HG02884 (cell line): ENCODE measurements at regions not wholly inside any gene's neighbourhood (a gene's known extent, or its start where the extent isn't known, plus 50 kb on each side); places are given as distances from the start of the nearest gene placed in this dataset.
"Not testable (repeated sequence)": the region's sequence is repeated elsewhere in the genome, so short reads cannot be mapped to it uniquely, and the experiment has no call there.

Experiments
- ATAC-seq: cut with Tn5 transposase; IDR thresholded peaks from one replicate; pipeline ENCODE4 v1.9.1; 2021; ENCODE audit warnings: mild to moderate bottlenecking, moderate library complexity; ENCODE audit not compliant: unreplicated experiment

DNA sequence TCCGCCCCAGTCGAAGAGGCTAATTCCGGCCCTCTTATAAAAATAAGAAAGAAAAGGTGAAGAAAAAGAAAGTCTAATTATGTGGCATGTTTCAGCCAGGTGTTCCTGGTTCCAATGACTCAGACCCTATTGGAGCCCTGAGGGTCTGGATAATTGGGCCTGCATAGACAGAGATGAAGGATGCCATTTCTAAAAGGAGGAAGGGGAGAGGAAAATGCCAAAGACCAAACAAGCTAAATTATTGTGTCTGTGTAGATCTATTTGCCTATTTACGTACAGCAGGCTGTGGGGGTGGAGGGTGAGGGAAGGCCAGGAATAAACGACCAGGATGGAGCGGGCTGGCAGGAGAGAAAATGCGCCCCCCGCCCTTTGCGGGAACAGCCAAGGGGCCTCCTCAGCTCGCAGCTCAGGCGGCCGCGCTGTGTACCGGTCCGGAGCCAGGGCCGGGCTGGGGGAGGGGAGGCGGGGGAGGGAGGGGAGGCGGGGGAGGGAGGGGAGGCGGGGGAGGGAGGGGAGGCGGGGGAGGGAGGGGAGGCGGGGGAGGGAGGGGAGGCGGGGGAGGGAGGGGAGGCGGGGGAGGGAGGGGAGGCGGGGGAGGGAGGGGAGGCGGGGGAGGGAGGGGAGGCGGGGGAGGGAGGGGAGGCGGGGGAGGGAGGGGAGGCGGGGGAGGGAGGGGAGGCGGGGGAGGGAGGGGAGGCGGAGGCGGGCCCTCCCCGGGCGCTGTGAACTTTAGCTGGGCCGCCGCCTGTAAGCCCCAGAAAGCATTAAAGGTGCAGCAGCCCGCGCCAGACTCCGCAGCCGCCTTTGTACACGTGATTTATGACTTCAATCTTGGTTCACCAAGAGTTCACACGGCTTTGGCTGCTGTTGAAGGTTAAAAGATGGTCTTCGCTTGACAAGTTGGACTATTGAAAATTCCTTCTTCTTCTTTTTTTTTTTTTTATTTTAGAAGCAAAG is 113.0 kb upstream of the FOXD4L5 start:
- not testable (repeated sequence) for ATAC-seq

DNA sequence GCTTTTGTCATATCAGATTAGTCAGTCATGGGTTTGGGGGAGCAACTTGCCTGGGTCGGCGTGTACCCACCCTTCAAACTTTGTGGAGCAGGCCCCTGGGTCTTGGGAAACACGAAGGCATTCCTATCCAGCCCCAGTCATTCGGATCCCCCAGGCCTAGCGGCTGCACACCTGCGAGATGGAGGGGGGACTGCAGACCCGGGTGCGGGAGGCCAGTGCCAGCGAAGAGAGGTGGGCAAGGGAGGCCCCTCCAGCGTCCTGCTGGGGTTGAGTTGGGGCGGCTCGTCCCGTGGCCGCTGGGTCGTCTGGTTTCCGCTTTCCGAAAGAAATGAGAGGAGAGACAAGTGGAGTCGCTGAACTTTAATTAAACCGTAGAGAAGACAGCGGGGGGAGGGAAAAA is 112.2 kb upstream of the FOXD4L5 start:
- not testable (repeated sequence) for ATAC-seq

DNA sequence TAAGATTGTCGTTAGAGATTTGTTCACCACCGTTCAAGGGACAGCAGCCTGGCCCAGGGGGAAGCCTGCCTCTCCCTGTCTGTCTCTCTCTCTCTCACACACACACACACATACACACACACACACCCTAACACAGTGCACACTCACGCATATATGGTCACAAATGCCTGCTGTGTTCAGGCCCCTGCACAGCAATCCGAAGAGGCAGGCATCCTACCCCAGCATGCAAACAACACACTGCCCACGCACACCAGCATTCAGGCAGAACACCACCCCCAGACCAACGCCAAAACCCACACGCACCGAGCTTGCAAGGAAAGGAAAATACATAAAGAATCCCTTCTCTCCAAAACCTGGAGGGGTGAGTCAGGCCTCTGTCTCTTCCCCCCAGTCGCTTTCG is 111.6 kb upstream of the FOXD4L5 start:
- ATAC-seq = not testable (repeated sequence)

DNA sequence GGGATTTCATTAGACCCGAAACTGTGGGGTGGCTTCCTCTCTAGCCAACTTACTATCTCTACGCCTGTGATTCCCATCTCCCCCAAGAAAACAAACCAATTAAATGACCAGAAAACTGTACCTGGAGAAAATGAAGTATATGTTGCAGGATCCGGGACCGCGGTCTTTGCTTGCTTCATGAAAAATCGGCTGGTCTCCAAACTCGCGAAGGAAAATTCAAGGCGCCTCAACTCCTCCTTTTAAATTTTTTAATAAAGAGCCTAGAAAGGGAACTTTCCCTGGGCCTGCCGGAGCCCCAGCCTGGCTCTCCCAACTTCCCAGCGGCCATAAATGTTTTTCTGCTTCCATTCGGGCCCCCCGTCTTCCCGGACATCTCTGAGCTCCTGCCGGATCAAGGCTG is 110.8 kb upstream of the FOXD4L5 start:
- ATAC-seq = not testable (repeated sequence)

DNA sequence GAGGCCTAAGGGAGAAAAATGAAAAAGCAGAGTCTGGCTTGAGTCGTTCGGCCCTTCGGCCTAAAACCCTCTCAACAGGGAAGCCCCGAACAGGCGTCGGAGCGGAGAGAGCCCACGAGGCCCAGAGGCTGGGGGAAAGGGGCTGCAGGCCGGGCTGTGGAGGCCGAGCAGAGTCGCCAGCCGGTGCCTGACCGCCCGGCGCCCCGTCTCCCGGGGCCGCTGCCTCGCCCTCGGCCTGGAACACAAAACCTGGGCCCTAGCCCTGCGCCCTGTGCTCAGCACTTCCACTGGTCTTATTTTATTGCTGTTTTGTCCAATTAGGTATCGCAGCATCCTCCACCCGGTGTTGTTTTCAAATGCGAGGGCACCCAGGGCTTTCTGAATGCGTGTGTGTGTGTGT is 110.1 kb upstream of the FOXD4L5 start:
- ATAC-seq = not testable (repeated sequence)

DNA sequence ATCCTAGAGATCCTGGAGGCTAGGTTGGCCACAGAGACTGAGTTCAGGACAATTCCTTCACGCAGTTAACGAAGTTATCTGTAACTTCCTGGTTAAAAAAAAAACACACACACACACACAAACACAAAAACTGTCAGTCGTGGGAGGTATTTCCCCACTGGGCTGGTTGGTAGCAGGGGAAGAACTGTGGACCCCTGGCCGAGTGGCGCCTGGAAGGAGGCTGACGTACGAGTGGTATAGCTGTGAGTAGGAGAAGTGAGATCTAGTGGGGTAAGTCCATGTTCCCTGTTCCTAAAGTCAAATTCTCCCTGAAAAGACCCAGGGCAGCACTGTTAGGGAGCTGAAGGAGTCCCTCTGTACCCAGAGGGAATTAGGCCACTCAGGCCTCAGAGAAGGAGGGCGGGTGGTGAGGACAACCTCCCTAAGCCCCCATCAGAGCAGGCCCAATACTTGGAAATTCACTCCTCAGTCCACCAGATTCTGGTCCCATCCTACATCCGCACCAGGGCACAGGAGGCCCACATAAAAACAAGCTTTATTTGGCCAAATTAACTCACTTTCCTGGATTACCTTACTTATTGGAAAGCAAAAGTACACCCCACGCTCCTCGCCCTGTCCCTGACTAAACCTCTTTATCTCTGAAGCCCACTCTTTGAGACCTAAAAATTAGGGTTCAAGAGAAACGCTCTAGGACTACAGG is 108.3 kb upstream of the FOXD4L5 start:
- ATAC-seq = not testable (repeated sequence)

DNA sequence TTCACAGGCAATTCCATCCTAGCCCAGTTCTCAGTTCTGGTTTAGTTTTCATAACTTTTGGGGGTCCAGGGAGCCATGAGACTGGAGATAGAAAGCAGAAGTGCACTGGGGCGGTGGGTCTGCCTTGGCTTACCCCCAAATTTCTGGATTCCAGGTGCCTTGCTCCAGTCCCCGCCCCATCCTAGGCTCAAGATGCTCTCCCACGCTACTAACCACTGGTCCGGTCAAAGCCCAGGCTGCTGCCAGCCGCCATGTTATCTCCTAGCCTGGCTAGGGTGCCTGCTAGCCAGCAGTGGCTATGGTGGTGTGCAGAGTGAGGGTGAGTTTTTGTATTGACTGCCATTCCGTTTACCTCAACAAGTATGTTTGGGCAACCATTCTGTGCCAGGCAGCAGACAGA is 107.6 kb upstream of the FOXD4L5 start:
- ATAC-seq = not testable (repeated sequence)

DNA sequence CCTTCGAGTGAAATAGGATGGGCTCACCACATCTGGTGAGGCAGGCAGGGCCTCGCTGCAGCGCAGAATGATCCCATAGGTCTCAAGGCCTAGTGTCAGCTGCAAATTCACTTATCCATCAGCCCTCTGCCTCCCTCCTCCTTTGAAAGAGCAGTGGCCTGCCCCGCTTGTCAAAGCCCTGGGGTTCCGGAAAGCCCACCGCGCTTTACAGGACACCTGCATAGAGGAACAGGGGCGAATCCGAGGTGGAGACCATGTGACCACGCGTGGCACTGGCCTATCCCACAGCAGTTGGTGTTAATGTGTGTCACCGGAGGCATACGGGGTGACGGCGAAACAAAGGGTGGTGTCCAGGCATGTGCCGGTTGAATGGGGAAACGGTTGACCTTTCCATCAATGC is 104.7 kb upstream of the FOXD4L5 start:
- not testable (repeated sequence) for ATAC-seq

DNA sequence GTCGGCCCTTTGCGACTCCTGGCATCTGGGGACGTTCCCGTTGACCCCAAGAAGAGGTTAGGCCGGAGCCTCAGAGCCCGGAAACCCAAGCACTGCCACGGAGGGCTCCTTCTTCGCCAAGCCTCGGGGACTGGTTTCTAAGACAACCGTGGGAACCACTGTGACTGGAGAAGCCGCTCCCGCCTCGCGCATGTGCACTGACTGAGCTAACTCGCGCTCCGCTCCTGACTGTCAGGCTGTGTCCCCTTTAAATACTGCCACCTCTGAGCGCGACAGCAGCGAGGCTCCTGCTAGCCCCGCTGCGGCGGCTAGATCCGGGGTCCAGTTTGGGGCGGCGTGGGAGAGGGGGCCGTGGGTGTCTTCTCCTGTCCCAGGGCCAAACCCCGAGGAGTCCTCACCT is 104.2 kb upstream of the FOXD4L5 start:
- not testable (repeated sequence) for ATAC-seq

DNA sequence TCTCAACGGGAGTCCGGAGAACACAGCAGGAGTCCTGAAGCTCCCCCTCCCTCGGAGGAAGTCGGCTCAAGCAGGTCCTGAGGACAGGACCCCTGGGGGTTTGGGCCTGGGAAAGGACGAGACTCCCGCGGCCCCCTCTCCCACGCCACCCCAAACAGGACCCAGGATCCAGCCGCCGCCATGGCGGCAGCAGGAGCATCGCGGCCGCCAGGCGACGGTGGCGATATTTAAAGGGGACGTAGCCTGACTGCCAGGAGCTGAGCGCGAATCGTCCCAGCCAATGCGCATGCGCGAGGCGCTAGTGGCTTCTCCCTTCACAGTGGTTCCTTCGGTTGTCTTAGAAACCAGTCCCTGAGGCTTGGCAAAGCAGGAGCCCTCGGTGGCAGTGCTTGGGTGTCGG is 101.7 kb upstream of the FOXD4L5 start:
- peak; percentile 95 for ATAC-seq

DNA sequence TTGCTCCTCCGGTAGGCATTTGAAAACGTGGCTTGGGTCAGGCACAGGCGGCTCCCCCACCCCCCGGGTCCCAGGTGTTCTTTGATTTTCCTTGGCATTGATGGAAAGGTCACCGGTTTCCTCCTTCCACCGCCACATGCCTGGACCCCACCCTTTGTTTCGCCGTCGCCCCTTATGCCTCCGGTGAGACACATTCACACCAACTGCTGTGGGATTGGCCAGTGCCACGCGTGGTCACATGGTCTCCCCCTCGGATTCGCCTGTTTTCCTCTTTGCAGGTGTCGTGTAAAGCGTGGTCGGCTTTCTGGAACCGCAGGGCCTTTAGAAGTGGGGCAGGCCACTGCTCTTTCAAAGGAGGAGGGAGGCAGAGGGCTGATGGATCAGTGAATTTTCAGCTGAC is 101.2 kb upstream of the FOXD4L5 start:
- not testable (repeated sequence) for ATAC-seq

DNA sequence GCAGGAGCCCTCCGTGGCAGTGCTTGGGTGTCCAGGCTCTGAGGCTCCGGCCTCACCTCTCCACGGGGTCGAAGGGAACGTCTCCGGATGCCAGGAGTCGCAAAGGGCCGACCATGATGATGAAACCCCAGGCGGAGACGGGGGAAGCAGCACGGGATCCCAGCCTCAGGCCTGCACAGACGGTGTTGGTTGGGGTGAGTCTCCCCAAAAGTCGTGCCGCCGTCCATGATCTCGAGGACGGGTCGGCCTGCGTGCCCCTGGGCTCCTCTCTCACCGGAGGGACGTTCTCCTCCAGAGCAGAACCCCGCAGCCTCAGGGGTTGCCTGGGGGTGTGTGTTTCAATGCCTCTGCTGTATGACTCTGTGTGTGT is 100.6 kb upstream of the FOXD4L5 start:
- not testable (repeated sequence) for ATAC-seq

DNA sequence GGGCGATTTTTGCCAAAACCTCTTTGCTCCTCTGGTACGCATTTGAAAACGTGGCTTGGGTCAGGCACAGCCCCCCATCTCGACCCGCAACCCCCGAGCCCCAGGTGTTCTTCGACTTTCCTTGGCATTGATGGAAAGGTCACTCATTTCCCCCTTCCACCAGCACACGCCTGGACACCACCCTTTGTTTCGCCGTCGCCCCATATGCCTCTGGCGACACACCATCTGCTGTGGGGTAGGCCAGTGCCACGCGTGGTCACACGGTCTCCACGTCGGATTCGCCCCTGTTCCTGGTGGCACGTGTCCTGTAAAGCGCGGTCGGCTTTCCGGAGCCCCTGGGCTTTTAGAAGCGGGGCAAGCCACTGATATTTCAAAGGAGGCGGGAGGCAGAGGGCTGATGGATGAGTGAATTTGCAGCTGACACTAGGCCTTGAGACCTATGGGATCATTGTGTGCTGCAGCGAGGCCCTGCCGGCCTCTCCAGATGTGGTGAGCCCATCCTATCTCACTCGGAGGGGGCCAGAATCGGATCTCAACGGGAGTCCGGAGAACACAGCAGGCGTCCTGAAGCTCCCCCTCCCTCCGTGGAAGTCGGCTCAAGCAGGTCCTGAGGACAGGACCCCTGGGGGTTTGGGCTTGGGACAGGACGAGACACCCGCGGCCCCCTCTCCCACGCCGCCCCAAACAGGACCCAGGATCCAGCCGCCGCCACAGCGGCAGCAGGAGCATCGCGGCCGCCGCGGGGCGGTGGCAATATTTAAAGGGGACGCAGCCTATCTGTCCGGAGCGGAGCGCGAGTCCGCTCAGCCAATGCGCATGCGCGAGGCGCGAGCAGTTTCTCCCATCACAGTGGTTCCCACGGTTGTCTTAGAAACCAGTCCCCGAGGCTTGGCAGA is 100.0 kb upstream of the FOXD4L5 start:
- not testable (repeated sequence) for ATAC-seq

DNA sequence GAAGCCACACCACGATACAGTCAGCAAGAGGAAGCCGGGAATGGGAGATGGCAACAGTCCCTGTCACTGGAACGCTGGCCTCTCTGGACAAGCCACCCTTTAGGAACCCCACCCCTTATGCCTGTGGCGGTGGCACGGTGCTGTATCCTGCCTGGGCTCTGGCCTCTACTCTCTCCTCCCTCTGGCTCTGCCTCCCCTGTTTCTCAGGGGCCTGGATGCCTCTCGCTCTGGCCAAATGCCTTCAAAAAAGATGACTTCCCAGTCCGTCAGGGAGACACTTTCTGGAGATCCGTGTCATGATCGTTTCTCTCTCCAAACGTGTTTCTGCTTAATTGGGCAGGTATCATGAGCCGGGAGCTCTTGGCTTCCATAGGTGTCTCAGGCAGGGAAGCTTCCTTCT is 99.1 kb upstream of the FOXD4L5 start:
- not testable (repeated sequence) for ATAC-seq

DNA sequence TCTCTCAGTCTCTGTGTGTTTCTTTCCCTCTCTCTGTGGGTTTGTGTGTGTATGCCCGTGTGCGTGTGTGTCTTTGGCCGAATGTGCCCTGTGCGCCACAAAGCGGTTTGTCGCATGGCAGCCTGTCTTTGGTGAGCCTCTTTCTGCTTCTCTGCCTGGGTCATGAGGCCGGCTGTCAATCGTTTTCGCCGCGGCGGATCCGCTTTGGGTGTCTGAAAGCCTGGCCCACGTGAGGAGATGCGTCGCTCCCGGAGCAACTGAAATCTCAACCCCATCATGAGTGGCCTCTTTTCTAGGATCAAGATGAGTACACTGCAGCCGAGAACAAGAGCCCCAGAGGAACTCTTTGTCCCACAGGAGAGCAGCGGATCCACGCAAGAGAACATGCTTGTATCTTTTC is 98.6 kb upstream of the FOXD4L5 start:
- ATAC-seq = not testable (repeated sequence)

DNA sequence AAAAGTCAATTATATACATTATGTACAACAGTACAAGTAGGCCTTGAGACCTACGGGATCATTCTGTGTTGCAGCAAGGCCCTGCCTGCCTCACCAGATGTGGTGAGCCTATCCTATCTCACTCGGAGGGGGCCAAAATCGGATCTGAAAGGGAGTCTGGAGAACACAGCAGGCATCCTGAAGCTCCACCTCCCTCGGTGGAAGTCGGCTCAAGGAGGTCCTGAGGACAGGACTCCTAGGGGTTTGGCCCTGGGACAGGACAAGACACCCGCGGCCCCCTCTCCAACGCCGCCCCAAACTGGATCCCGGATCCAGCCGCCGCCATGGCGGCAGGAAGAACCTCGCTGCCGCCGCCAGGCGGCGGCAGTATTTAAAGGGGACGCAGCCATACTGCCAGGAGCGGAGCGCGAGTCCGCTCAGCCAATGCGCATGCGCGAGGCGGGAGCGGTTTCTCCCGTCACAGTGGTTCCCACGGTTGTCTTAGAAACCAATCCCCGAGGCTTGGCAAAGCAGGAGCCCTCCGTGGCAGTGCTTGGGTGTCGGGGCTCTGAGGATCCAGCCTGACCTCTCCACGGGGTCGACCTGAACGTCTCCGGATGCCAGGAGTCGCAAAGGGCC is 97.8 kb upstream of the FOXD4L5 start:
- not testable (repeated sequence) for ATAC-seq
